Tibial artery (tissue), 4 donors: ENCODE measurements at regions not wholly inside any gene's neighbourhood (a gene's known extent, or its start where the extent isn't known, plus 50 kb on each side); places are given as distances from the start of the nearest gene placed in this dataset.

Experiments used
- DNase-seq, 2 donors: peaks; one replicate each; pipeline ENCODE4 v3.0.0-alpha.2; 2019
- H3K27ac ChIP-seq, 2 donors: fragments of 200-600 bp; sonication (generic) in 1 of 2; 1 replicate in 1 of 2; 2 replicates in 1 of 2; pipeline ENCODE4 v1.5.1; 2018 to 2019; ENCODE audit warnings: mild to moderate bottlenecking in 1 of 2
- H3K27me3 ChIP-seq, 2 donors: fragments of 200-600 bp; sonication (generic) in 1 of 2; one replicate each; pipeline versions ENCODE4 v1.5.1 to v1.6.0; 2016 to 2019
- H3K36me3 ChIP-seq, 3 donors: fragments of 200-600 bp; sonication (generic) in 2 of 3; one replicate each; pipeline ENCODE4 v1.5.1; 2016 to 2019; ENCODE audit warnings: mild to moderate bottlenecking in 2 of 3
- H3K4me1 ChIP-seq, 4 donors: fragments of 200-600 bp; sonication (generic) in 2 of 4; 1 replicate in 3 of 4; 2 replicates in 1 of 4; pipeline ENCODE4 v1.5.1; 2016 to 2019
- H3K4me3 ChIP-seq, 2 donors: fragments of 200-600 bp; sonication (generic) in 1 of 2; 1 replicate in 1 of 2; 2 replicates in 1 of 2; pipeline ENCODE4 v1.5.1; 2018 to 2019; ENCODE audit warnings: mild to moderate bottlenecking in 2 of 2
- H3K9me3 ChIP-seq, 3 donors: fragments of 200-600 bp; sonication (generic) in 1 of 3; one replicate each; pipeline ENCODE4 v1.5.1; 2016 to 2019
- intact Hi-C: fragments of 100-400 bp; cut with DNase I; formaldehyde crosslinking; loops from one replicate; pipeline ENCODE4 v1.15.0; 2023; ENCODE audit warnings: low total_unique reads
- TF ChIP-seq, protein P1 (sequence below), 2 experiments: fragments of 200-600 bp in 1 of 2; fragments of 450-650 bp in 1 of 2; IDR thresholded peaks; one replicate each; pipeline ENCODE4 v1.5.1; 2017 to 2019; ENCODE audit warnings: antibody characterized with exemption in 2 of 2, mild to moderate bottlenecking in 1 of 2, moderate library complexity in 1 of 2

- TF ChIP-seq, protein P1, sequence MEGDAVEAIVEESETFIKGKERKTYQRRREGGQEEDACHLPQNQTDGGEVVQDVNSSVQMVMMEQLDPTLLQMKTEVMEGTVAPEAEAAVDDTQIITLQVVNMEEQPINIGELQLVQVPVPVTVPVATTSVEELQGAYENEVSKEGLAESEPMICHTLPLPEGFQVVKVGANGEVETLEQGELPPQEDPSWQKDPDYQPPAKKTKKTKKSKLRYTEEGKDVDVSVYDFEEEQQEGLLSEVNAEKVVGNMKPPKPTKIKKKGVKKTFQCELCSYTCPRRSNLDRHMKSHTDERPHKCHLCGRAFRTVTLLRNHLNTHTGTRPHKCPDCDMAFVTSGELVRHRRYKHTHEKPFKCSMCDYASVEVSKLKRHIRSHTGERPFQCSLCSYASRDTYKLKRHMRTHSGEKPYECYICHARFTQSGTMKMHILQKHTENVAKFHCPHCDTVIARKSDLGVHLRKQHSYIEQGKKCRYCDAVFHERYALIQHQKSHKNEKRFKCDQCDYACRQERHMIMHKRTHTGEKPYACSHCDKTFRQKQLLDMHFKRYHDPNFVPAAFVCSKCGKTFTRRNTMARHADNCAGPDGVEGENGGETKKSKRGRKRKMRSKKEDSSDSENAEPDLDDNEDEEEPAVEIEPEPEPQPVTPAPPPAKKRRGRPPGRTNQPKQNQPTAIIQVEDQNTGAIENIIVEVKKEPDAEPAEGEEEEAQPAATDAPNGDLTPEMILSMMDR (IDR thresholded peaks at IDR 0.05) = no peak
- DNase-seq = no peak
- H3K4me1 ChIP-seq = no peaks in the 10 kb centered on the region
- no peak overlapping the region for H3K27ac ChIP-seq
- intact Hi-C loops = no loop called here
- H3K4me3 ChIP-seq = no peak overlapping the region
- H3K36me3 ChIP-seq = no peaks in the 10 kb centered on the region
- H3K27me3 ChIP-seq = no peaks in the 10 kb centered on the region
- H3K9me3 ChIP-seq = no peaks in the 10 kb centered on the region
Measured at GRCh38 chr3:174377096-174377495, 482.0 kb upstream of the NAALADL2 start.

DNA sequence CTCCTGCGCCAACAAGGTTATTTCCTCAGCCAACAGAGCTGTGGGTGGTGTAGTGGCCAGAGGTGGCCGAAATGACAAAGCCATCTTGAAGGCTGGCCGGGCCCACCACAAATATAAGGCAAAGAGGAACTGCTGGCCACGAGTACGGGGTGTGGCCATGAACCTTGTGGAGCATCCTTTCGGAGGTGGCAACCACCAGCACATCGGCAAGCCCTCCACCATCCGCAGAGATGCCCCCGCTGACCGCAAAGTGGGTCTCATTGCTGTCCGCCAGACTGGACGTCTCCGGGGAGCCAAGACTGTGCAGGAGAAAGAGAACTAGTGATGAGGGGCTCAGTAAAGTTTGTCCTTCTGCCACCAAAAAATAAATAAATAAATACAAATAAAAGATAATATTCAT, 481.4 kb upstream of the NAALADL2 start:
- no peaks in the 10 kb centered on the region for H3K36me3 ChIP-seq
- no peaks in the 10 kb centered on the region for H3K4me1 ChIP-seq
- no peak for DNase-seq
- no peaks in the 10 kb centered on the region for H3K27me3 ChIP-seq
- intact Hi-C loops = no loop called here
- TF ChIP-seq, protein P1 (IDR thresholded peaks at IDR 0.05) = no peak
- no peaks in the 10 kb centered on the region for H3K9me3 ChIP-seq
- H3K27ac ChIP-seq = no peak overlapping the region
- H3K4me3 ChIP-seq = no peak overlapping the region

- no peak for DNase-seq
- no peaks in the 10 kb centered on the region for H3K27me3 ChIP-seq
- no peaks in the 10 kb centered on the region for H3K9me3 ChIP-seq
- TF ChIP-seq, protein P1 (IDR thresholded peaks at IDR 0.05) = no peak
- no peaks in the 10 kb centered on the region for H3K36me3 ChIP-seq
- no peak overlapping the region for H3K27ac ChIP-seq
- intact Hi-C loops = no loop called here
- H3K4me3 ChIP-seq = no peak overlapping the region
- H3K4me1 ChIP-seq = no peaks in the 10 kb centered on the region
Measured at GRCh38 chr3:174382878-174383277, 476.3 kb upstream of the NAALADL2 start.

DNA sequence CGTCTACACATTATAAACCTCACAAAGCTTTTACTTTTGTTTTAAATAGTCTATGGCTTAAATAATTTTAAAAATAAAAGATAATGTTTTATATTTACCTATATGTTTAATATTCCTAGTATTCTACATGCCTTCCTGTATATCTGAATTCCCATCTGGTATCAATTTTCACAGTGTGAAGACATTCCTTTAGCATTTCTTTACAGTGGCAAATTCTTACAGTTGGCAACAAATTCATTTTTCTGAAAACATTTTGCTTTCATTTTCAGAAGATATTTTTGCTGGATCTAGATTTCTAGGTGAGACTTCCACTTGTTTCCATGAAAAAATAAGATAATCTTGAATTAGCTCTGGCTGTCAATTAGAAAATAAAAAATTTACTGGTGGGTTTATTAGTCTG, 471.4 kb upstream of the NAALADL2 start:
- Histone ChIP-seq H3K36me3 (no peaks in the 10 kb centered on the region), H3K9me3 (peaks cover 0 to 4% (median 0%) of the 10 kb centered on the region in 3 donors), H3K4me1 (no peaks in the 10 kb centered on the region), H3K4me3 (no peak overlapping the region), H3K27me3 (no peaks in the 10 kb centered on the region), H3K27ac (no peak overlapping the region)
- TF ChIP-seq, protein P1 (IDR thresholded peaks at IDR 0.05) = no peak
- DNase-seq = no peak
- intact Hi-C loops = no loop called here

GRCh38 chr3:174397848-174398247, 461.3 kb upstream of the NAALADL2 start:
- Histone ChIP-seq H3K9me3 (no peaks in the 10 kb centered on the region), H3K4me1 (no peaks in the 10 kb centered on the region), H3K36me3 (no peaks in the 10 kb centered on the region), H3K4me3 (no peak overlapping the region), H3K27me3 (no peaks in the 10 kb centered on the region), H3K27ac (no peak overlapping the region)
- intact Hi-C loops = no loop called here
- no peak for DNase-seq
- TF ChIP-seq, protein P1 (IDR thresholded peaks at IDR 0.05) = peak; percentile 30 to 39

GRCh38 chr3:174398761-174399160, 460.4 kb upstream of the NAALADL2 start:
- DNase-seq = no peak
- H3K36me3 ChIP-seq = no peaks in the 10 kb centered on the region
- no peak overlapping the region for H3K27ac ChIP-seq
- no peak overlapping the region for H3K4me3 ChIP-seq
- TF ChIP-seq, protein P1 (IDR thresholded peaks at IDR 0.05) = no peak
- H3K9me3 ChIP-seq = no peaks in the 10 kb centered on the region
- H3K4me1 ChIP-seq = no peaks in the 10 kb centered on the region
- no peaks in the 10 kb centered on the region for H3K27me3 ChIP-seq
- intact Hi-C loops = no loop called here
